ENCODE measurements at regions not wholly inside any gene's neighbourhood (a gene's known extent, or its start where the extent isn't known, plus 50 kb on each side); places are given as distances from the start of the nearest gene placed in this dataset.

- no peak for DNase-seq
These were observed 117.8 kb upstream of the SHH start for GRCh38 chr7:155930061-155930460.

GRCh38 chr7:155928583-155928982, 116.3 kb upstream of the SHH start:
- DNase-seq = no peak

- DNase-seq = no peak
These were observed 115.6 kb upstream of the SHH start for GRCh38 chr7:155927905-155928304.

- no peak for DNase-seq
These were observed 113.4 kb upstream of the SHH start for GRCh38 chr7:155925682-155926081.

- DNase-seq = peak; percentile 49 to 57
These were observed 110.0 kb upstream of the SHH start for GRCh38 chr7:155922067-155922816.

GRCh38 chr7:155921804-155922066, 109.5 kb upstream of the SHH start:
- no peak for DNase-seq

GRCh38 chr7:155921086-155921803, 109.0 kb upstream of the SHH start:
- no peak for DNase-seq

GRCh38 chr7:155920068-155920461, 107.8 kb upstream of the SHH start:
- DNase-seq = no peak

GRCh38 chr7:155919391-155920067, 107.3 kb upstream of the SHH start:
- DNase-seq = no peak

- no peak for DNase-seq
These were observed 106.6 kb upstream of the SHH start for GRCh38 chr7:155918720-155919390.

GRCh38 chr7:155917836-155918430, 105.7 kb upstream of the SHH start:
- DNase-seq = no peak

- DNase-seq = no peak
These were observed 104.8 kb upstream of the SHH start for GRCh38 chr7:155916926-155917655.

- DNase-seq = no peak
These were observed 102.1 kb upstream of the SHH start for GRCh38 chr7:155914341-155914740.

GRCh38 chr7:155913719-155914118, 101.5 kb upstream of the SHH start:
- no peak for DNase-seq

GRCh38 chr7:155913291-155913690, 101.0 kb upstream of the SHH start:
- peak; percentile 24 to 27 for DNase-seq

GRCh38 chr7:155911471-155912105, 99.3 kb upstream of the SHH start:
- no peak for DNase-seq

- DNase-seq = no peak
These were observed 96.1 kb upstream of the SHH start for GRCh38 chr7:155908385-155908784.

- DNase-seq = peak in 1 of 2 donors; percentile 32
These were observed 95.4 kb upstream of the SHH start for GRCh38 chr7:155907450-155908200.

GRCh38 chr7:155901176-155901575, 88.9 kb upstream of the SHH start:
- no peak for DNase-seq

- DNase-seq = no peak
These were observed 87.3 kb upstream of the SHH start for GRCh38 chr7:155899596-155899995.

All from right lung (tissue), 2 donors.